RPMI7951 (cell line): ENCODE measurements at regions not wholly inside any gene's neighbourhood (a gene's known extent, or its start where the extent isn't known, plus 50 kb on each side); places are given as distances from the start of the nearest gene placed in this dataset.
"Not testable (repeated sequence)": the region's sequence is repeated elsewhere in the genome, so short reads cannot be mapped to it uniquely, and the experiment has no call there.

ENCODE experiments used
- DNase-seq: peaks from one replicate; pipeline ENCODE4 v3.0.0-alpha.2; 2012; ENCODE audit warnings: low read depth

DNA sequence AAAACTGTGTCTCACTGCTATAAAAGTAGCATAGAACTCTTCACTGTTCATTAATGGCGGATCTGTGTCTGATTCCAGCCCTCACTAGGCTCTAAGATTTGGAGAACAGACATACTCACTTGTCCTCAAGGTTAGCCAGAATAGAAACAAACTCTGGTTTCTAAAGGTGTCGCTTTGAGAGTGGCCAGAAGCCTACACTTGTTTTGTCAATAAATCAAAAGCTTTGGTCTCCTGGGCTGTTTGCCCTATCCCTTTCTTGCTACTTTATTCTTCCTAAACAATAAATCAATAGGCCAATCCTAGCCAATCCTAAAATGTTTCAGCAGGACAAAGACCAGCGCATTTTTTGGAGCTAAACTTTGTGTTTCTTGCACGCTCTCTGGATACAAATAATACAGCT is 1064.6 kb upstream of the CHAC2 start:
- no peak for DNase-seq

- DNase-seq = no peak
Observed at GRCh38 chr2:52698408-52698807, 1069.2 kb upstream of the CHAC2 start.

DNA sequence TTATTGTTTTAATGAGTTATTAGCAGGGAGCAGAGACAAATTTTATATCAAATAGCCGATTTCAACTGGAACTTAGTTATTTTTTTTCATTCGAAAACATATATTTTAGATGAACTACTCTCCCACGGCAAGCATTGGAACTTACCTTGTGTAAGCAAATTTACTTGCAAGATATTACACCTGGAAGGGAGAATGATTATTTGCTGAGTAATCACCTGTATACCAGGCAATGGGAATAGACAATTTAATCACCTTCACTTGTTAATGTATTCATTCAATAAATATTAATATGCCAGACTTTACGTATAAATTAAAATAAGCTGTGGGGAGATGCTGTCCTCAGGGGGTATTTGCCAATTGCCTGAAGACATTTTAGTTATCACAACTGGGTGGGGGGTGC is 1069.9 kb upstream of the CHAC2 start:
- no peak for DNase-seq

DNA sequence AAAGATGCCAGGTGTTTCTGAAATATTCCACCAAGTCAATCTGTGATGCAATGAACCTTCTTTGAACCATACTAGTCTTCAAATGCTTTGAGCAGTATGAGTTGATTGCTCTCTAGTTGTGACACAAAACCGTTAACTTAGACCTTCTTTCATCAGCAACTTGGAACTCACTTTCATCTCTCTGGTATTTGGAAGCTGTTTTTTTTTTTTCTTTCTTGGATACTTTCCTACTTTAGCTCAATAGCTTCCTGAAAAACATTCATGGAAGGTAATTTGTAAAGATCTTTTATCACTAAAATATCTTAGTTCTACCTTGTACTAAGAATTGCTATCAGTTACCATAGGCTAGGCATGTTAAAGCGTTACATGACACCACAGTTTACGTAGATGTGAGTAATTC is 1071.9 kb upstream of the CHAC2 start:
- no peak for DNase-seq

DNA sequence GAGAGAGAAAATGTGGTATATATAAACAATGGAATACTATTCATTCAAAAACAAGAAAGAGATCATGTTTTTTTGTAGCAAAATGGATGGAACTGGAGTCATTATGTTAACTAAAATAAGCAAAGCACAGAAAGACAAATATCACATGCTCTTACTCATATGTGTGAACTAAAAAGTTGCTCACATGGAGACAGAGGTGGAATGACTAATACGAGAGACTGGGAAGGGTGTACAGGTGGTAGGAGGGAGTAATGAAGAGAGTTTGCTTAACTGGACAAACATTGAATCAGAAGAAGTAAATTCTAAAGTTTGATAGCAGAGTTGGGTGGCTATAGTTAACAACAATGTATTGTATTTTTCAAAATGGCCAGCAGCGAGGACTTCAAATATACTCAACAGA is 1080.7 kb upstream of the CHAC2 start:
- DNase-seq = no peak

DNA sequence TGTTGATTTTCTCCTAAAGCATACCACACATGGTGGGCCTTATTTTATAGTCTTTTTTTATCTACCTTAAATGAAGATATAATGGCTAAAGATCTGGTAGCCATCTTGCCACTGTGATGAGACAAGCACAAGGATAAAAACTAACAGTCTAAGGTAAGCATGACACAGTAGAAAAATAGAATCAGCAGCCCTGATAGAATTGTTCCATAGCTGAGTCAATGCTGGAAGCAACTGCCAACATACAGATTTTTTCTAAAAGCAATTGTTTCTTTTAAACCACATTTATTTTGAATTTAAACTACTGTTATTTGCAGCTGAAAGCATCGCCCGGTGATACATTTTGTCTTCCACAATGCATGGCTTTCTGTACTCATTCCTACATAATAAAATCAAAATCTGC is 1091.5 kb upstream of the CHAC2 start:
- DNase-seq = no peak

- no peak for DNase-seq
Observed at GRCh38 chr2:52668724-52669123, 1098.9 kb upstream of the CHAC2 start.

DNA sequence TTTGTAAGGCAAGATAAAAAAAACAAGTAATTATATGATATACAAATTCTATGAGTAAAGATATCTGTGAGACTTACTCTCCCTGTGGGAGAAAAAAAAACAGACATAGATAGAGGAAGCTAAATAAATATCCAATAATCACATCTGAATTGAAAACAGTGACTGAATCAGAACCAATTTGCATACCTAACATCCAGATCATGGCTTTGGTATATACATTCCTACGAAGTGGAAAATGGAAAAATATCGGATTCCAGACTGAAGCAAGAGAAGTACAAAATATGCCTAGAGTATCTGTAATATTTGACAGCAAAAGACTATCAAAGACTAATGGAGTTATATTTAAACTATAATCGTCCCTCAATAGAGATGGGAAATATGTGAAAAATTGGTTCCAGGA is 1108.1 kb upstream of the CHAC2 start:
- DNase-seq = no peak

GRCh38 chr2:52658598-52658997 is 1109.0 kb upstream of the CHAC2 start:
- DNase-seq = no peak

DNA sequence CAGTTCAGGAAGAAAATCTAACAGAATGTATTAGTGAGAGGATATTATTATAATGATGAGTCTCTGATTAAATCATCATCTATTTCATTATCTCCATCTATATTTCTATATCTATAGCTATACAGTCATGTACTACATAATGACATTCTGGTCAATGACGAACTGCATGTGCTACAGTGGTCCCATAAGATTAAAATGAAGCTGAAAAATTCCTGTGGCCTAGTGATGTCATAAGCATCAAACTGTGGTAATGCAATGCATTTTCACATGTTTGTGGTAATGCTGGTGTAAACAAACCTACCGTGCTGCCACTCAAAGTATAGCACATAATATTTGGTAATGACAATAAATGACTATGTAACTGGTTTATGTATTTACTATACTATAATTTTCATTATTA is 1127.9 kb upstream of the CHAC2 start:
- DNase-seq = no peak

DNA sequence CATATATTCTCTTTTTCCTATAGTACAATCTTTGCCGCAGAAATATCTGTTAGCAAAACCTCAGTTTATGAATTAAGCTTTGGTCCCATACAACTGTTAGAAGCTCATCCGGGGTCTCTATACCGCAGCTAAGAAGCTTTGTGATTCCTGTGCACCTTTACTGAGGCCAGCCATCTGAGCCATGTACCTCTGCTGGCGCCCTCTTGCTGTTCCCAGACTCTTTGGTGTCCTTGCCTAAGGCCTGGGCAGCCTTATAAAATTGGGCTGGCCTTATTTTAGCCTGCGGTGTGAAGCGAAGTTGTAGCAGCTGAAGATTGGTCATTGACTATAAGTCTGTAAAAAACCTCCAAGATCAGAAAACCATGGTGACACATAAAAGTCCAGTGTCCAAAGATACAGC is 1135.1 kb upstream of the CHAC2 start:
- DNase-seq = no peak

- no peak for DNase-seq
Observed at GRCh38 chr2:52629944-52630343, 1137.7 kb upstream of the CHAC2 start.

- no peak for DNase-seq
Observed at GRCh38 chr2:52629531-52629930, 1138.1 kb upstream of the CHAC2 start.

- no peak for DNase-seq
Observed at GRCh38 chr2:52622266-52622665, 1145.3 kb upstream of the CHAC2 start.

- DNase-seq = no peak
Observed at GRCh38 chr2:52613064-52613463, 1154.5 kb upstream of the CHAC2 start.

DNA sequence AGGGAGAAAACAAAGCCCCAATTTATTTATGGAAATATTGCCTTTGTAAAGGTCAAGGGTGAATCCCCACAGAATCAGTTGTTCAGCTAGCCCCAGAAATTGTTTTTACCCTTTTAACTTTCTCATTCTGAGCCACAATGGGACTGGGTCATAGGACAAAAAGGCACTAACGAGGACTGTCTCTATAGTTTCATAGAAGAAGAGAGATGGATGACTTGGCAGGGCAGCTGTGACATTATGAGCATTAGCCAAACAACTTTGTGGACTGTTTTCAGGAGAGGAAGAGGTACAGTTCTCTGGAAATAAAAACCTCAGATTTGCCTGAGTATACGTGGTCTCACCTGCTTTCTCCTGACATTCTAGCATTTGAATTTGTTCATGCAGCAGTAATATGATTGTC is 1155.8 kb upstream of the CHAC2 start:
- DNase-seq = no peak

DNA sequence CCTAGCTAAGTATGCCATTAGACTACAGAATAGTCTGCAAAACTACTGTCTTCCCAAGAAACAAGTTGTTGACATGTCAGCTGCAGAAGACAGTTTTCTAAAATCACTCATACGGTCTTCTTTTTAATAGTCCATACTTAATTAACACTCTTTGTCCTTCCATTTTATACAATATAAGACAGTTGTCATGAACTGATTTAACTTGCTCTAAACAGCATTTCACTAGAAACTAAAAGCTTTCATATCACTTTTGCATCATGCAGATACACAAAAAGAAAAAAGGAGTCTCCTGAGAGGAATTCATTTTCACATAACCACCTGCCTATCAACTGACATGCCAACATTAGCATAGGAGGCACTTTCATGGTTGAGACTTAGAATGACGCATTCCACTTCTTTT is 1159.6 kb upstream of the CHAC2 start:
- DNase-seq = no peak

GRCh38 chr2:52597346-52597745 is 1170.3 kb upstream of the CHAC2 start:
- DNase-seq = no peak

- no peak for DNase-seq
Observed at GRCh38 chr2:52594026-52594425, 1173.6 kb upstream of the CHAC2 start.

DNA sequence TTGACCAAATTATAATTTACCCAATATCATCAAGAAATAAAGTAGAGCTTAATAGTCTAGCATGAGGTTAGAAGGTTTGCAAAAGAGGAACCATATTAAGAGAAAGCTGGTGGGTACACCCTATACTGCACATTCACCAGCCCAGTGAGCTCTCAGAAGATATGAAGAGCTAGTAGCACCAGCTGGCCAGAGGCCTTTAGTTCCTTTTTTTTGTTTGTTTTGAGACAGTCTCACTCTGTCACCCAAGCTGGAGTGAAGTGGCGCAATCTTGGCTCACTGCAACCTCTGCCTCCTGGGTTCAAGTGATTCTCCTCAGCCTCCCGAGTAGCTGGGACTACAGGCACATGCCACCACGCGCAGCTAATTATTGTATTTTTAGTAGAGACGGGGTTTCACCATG is 1183.5 kb upstream of the CHAC2 start:
- not testable (repeated sequence) for DNase-seq

DNA sequence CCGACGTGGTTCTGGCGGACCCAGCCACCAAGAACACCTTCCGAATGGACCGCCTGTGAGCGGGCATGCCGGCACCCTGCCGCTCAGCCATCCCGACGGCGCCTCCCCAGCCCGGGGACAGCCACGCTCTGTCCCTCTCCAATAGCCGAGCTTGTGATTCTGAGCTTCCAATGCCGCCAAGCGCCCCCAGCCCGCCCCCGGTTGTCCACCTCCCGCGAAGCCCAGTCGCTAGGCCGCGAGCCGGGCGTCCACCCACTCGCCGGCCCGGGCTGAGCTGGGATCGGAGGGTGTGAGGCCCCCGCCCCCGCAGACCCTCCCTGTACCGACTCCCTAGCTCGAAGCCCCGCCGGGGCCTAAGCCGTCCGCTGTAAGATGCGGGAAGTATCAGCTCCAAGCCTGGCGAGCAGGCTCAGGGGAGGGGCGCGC is 1195.1 kb upstream of the CHAC2 start:
- no peak for DNase-seq

GRCh38 chr2:52571380-52572347 is 1195.9 kb upstream of the CHAC2 start:
- no peak for DNase-seq

- DNase-seq = no peak
Observed at GRCh38 chr2:52570716-52571115, 1196.9 kb upstream of the CHAC2 start.

DNA sequence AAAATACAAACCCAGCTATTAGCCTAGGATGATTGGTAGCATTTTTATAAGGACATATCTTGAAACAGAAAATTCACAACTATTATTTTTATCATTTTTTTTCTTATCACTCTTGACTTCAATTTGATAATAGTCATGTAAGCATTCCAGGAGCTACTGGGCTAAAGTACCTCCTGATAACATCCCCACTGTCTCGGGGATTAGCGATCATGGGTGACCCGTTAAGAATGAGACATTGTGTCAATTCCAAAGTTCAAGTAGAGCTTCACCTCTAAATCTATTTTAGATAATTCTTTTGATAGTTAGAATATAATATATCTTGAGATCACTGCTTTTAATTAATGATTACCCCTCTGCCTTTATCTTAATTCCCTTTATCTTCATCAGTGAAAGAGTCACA is 1204.5 kb upstream of the CHAC2 start:
- no peak for DNase-seq
